PC-9 (cell line): ENCODE measurements at regions not wholly inside any gene's neighbourhood (a gene's known extent, or its start where the extent isn't known, plus 50 kb on each side); places are given as distances from the start of the nearest gene placed in this dataset.

Experiments
- EZH2 ChIP-seq: fragments of 200-600 bp; sonication (generic); IDR thresholded peaks from 2 replicates; pipeline ENCODE4 v1.8.0; 2017; ENCODE audit warnings: antibody characterized with exemption, low read depth
- TF ChIP-seq, protein P1 (sequence below): fragments of 200-600 bp; sonication (generic); conservative IDR thresholded peaks from 2 replicates; pipeline ENCODE4 v1.6.1; 2017; ENCODE audit warnings: mixed run types, antibody characterized with exemption, mild to moderate bottlenecking, moderate library complexity

DNA sequence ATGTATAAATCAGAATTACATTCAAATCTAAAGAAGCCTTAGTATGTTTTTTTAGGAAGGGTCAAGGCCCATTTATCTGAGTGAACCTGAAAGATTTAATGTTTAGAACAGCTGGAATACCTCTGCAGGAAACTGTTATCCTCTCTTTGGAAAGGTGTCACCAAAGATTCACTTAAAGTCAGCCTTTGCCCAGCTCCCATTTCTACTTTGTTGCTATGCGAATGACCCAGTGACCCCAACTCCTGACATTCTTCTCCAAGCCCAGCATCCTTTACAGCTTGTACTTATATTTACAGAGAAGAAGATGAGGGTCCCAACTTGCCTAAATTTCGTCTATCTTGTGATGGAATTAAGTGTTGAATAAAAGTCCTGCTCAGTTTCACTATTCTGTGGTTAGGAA, 1198.6 kb downstream of the CDH12 start:
- TF ChIP-seq, protein P1, sequence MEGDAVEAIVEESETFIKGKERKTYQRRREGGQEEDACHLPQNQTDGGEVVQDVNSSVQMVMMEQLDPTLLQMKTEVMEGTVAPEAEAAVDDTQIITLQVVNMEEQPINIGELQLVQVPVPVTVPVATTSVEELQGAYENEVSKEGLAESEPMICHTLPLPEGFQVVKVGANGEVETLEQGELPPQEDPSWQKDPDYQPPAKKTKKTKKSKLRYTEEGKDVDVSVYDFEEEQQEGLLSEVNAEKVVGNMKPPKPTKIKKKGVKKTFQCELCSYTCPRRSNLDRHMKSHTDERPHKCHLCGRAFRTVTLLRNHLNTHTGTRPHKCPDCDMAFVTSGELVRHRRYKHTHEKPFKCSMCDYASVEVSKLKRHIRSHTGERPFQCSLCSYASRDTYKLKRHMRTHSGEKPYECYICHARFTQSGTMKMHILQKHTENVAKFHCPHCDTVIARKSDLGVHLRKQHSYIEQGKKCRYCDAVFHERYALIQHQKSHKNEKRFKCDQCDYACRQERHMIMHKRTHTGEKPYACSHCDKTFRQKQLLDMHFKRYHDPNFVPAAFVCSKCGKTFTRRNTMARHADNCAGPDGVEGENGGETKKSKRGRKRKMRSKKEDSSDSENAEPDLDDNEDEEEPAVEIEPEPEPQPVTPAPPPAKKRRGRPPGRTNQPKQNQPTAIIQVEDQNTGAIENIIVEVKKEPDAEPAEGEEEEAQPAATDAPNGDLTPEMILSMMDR, result no peak
- TF ChIP-seq EZH2, result no peak
